Kasumi-1 (cell line): ENCODE measurements at regions not wholly inside any gene's neighbourhood (a gene's known extent, or its start where the extent isn't known, plus 50 kb on each side); places are given as distances from the start of the nearest gene placed in this dataset.
A peak's percentile ranks its signal among the peaks of the same experiment; 100 is the strongest.
"Not testable (repeated sequence)": the region's sequence is repeated elsewhere in the genome, so short reads cannot be mapped to it uniquely, and the experiment has no call there.

Experiments used
- DNase-seq, 2 experiments: peaks; one replicate each; lab custom pipeline; 2025; lab: John Stamatoyannopoulos, UW

DNA sequence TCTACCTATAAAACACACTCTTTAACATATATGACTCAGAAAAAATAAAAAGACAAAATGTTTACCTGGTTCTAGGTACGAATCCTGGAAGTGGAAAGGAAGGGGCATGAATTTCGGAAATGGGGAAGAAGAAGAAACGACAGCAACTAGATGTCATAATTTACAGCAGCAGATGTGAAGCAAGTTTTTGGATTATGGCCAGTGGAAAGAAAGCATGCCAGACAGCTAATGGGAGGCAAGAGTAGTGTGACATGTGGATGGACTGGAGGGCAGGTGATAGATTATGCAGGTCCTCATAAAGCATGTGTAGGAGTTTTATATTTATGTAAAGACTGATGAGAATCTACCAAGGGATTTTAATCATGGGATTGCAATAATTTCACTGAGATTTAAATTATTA lies 279.0 kb upstream of the TACR3 start:
- no peak for DNase-seq

DNA sequence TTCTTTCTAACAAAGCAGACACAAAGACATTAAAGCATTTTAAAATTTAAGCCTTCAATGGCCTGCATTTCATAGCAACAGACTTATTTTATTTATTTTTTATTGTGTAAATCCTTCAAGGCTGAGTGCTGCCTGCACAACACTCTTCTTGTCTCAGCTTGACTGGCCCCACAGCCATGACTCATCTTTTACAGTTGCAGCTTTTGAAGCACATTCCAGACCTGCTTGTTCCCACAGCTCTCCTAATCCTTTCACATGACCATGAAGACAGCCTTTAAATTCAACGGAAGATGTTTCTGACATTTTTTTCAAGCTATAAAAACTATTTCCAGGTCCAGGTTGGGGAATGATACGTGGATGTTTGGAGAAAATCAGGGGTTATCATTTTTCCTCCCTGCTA lies 276.9 kb upstream of the TACR3 start:
- peak; percentile 7 to 8 for DNase-seq

DNA sequence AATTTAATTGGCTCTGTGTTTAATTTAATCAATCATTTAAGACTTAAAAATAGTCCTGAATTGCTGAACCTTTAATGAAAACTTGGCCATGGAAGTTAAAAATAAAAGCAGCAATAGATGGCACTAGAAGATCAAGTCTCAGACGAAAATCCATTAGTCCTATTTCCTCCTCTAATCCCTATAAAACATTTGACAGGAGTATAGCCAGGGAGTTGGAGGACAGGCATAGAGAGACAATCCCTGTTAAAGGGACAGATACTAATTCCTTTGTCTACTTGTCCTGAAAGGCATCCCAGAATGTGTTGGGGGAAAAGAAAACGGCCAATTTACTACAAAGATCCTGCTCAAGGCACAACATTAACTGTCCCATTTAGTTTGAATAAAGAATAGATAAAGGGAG lies 276.3 kb upstream of the TACR3 start:
- DNase-seq, result no peak

DNA sequence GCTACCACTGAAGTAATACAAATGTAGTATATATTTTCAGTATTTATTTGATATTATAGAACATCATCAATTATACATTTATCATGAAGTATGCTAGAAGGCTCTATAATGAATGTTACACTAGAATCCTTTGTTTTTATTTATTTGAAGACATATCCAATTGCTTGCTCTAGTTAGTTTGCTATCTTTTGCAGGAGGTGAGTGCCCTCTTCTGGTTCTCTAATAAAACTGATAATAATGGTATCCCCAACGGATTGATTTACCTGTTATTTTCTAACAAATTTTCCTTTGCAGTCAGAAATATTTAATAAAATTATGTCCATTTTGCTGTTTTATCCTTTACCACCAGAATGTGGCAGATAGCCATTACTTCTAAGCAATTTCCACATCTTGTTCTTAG lies 274.3 kb upstream of the TACR3 start:
- DNase-seq, result peak; percentile 24 to 61

- DNase-seq, result no peak
Observed at GRCh38 chr4:103982454-103982853, 262.7 kb upstream of the TACR3 start.

GRCh38 chr4:103948244-103949018 lies 228.6 kb upstream of the TACR3 start:
- DNase-seq, result no peak

DNA sequence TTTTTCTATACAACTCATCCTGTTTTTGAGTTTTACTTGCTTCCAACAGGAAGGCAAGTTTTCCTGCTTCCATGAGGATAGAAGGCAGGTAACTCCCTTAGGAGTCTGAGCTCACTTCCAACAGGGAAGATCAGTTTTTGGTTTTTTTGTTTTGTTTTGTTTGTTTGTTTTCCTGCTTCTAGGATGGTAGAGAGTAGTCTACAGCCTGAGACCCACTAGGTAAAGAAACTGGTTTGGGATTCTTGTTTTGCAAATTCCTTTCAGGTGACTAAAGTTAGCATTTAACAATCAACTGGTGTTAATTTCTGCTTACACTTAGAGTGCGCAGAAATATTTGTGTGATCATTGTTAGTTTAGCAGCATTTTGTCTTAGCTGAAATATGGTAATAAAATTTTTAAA lies 227.8 kb upstream of the TACR3 start:
- DNase-seq, result no peak

DNA sequence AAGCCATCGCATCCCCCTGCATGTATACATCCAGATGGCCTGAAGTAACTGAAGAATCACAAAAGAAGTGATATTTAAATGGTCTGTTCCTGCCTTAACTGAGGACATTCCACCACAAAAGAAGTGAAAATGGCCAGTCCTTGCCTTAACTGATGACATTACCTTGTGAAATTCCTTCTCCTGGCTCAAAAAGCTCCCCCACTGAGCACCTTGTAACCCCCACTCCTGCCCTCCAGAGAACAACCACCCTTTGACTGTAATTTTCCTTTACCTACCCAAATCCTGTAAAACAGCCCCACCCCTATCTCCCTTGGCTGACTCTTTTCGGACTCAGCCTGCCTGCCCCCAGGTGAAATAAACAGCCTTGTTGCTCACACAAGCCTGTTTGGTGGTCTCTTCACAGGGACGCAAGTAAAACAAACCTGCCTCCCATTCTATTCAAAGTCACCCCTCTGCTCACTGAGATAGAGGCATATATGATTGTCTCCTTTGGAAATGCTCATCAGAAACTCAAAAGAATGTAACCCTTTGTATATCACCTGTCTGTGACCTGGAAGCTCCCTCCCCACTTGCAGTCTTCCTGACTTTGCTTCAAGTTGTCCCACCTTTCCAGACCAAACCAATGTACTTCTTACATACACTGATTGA lies 227.0 kb upstream of the TACR3 start:
- not testable (repeated sequence) for DNase-seq

DNA sequence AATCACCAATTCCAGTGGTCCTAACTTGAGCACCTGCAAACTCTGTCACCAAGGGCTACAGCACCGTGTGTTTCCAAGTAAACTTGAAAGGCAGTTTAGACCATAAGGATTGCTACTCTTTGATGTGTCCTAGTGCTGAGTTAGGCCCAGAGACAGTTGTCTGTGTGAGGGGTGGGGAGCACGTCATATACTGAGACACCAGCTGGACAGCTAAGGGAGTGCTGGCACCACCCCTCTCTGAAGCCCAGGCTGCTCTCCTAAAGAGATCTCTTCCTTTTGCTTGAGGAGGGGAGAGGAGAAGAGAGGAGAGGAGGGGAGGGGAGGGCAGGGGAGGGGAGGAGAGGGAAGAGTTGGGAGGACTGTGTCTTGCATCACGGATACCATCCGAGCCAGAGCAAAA lies 218.7 kb upstream of the TACR3 start:
- DNase-seq, result no peak

DNA sequence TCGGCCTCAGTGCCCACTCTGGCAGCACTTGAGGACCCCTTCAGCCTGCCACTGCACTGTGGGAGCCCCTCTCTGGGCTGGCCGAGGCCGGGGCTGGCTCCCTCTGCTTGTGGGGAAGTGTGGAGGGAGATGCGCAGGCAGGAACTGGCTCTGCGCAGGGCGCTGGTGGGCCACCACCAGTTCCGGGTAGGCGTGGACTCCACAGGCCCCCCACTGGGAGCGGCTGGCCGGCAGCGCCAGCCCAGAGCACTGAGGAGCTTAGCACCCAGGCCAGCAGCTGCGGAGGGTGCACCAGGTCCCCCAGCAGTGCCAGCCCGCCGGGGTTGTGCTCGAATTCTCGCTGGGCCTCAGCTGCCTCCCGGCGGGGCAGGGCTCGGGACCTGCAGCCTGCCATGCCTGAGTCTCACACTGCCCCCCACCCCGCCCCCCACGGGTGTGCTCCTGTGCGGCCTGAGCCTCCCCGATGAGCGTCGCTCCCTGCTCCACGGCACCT lies 216.9 kb upstream of the TACR3 start:
- no peak for DNase-seq

GRCh38 chr4:103934178-103934789 lies 214.5 kb upstream of the TACR3 start:
- DNase-seq, result peak; percentile 35 to 57

GRCh38 chr4:103928370-103928769 lies 208.6 kb upstream of the TACR3 start:
- no peak for DNase-seq

- no peak for DNase-seq
Observed at GRCh38 chr4:103923551-103923950, 203.8 kb upstream of the TACR3 start.

- DNase-seq, result no peak
Observed at GRCh38 chr4:103918214-103918613, 198.4 kb upstream of the TACR3 start.

GRCh38 chr4:103915224-103915869 lies 195.6 kb upstream of the TACR3 start:
- peak; percentile 32 to 48 for DNase-seq

GRCh38 chr4:103907414-103907813 lies 187.6 kb upstream of the TACR3 start:
- no peak for DNase-seq

DNA sequence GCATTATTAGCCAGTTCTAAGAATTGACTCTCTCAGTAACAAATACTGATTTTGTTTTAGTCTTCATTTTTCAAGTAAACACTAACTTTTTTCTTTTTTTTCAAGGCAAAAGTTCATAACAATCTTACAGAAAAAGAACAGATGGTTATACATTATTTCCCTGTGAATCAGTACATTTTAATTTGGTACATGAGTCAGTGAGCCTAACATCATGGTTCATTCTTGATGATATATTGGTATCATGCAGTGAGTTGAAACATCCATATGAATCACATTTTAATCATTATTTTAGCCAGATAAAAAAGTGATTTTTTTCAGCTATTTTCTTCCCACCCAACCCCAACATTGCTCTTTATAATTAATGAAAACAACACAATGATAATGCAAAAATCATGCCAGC lies 184.3 kb upstream of the TACR3 start:
- DNase-seq, result no peak

DNA sequence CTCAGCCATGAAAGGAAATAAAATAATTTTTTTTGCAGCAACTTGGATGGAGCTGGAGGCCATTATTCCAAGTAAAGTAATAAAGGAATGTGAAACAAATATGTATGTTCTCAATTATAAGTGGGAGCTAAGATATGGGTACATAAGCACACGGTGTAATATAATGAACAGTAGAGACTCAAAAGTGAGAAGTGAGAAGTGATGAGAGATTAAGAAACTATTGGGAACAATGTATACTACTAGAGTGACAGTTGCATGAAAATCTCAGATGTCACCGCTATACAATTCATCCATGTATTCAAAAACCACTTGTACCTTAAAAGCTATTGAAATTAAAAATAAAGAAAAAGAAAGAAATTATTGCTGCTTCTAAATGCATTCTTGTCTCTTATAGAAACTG lies 182.9 kb upstream of the TACR3 start:
- no peak for DNase-seq

DNA sequence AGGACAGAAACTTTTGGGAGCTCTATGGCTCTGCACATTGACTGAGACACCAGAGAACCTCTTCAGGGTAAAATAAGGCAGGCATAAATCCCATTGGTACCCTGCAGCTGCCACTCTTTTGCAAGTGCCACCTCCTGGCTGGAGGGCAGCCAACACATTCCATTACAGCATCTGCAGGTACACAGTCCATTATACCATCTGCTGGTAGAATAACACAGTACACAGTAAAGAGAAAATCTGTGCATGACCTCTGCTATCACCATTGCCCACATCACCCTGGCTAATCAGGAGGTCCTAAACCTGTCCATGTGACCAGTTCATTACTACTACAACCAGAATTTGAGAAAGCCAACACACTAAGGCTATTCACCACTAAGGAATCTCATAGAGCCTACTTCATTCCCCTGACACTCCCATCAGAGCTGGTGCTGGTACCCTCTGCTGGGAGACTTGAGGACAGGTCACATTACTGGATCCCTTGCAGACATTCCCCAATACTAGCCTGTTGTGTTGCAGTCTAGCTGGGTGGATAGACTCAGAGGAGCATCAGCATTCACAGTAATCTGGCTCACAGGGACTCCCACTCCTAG lies 176.2 kb upstream of the TACR3 start:
- DNase-seq, result no peak

DNA sequence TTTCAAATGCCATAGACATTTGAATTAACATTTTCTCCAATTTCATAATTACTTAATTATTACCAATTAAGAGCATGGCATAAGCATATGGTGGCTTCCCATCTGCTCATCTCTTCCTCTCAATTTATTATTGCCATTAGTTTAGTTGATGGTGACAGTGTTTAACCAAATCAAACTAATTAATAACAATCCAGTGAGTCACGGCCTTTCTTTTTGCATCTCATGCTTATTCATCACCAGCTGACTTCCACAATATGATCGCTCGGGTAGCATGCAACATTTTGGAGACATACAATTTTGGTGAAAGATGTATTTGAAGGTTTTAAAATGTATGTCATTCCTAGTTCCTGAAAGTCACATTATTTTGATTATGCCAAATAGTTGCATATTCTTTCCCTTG lies 172.8 kb upstream of the TACR3 start:
- no peak for DNase-seq

GRCh38 chr4:103887191-103887590 lies 167.4 kb upstream of the TACR3 start:
- no peak for DNase-seq

DNA sequence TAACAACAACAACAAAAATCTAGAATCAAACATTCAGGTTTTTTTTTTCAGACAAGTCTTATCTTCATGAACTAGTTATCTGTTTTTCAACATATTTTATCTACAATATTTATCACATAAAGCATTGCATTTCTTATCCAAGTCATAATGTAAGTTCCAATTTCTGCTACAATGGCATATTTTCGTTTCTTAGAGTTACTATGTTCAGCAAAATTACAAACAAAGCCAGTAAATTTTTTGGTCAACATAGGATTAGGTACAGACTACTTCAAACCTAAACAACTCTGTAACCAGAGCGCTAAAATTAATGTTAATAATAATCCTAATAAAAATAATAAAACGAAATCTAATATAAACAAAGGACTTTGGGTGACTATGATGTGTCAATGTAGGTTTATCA lies 165.4 kb upstream of the TACR3 start:
- no peak for DNase-seq
